HUES6 (cell line): ENCODE measurements at regions not wholly inside any gene's neighbourhood (a gene's known extent, or its start where the extent isn't known, plus 50 kb on each side); places are given as distances from the start of the nearest gene placed in this dataset.
"Not testable (repeated sequence)": the region's sequence is repeated elsewhere in the genome, so short reads cannot be mapped to it uniquely, and the experiment has no call there.

Source experiments
- H3K27ac ChIP-seq: 2 replicates; pipeline ENCODE4 v1.7.0; 2013; ENCODE audit warnings: low read depth, mild to moderate bottlenecking, low read length, inconsistent platforms
- H3K27me3 ChIP-seq: 2 replicates; pipeline ENCODE4 v1.6.1; 2013; ENCODE audit warnings: low read length; ENCODE audit not compliant: control insufficient read depth, insufficient read depth
- H3K36me3 ChIP-seq: 2 replicates; pipeline ENCODE4 v1.6.1; 2013; ENCODE audit warnings: low read length; ENCODE audit not compliant: control insufficient read depth, insufficient read depth
- H3K4me1 ChIP-seq: 2 replicates; pipeline ENCODE4 v1.6.1; 2013; ENCODE audit warnings: low read length; ENCODE audit not compliant: control insufficient read depth, insufficient read depth
- H3K4me3 ChIP-seq: 2 replicates; pipeline ENCODE4 v1.5.1; 2013; ENCODE audit warnings: low read depth, low read length
- H3K9ac ChIP-seq: one replicate; pipeline ENCODE4 v1.6.1; 2013; ENCODE audit warnings: mild to moderate bottlenecking, low read length
- H3K9me3 ChIP-seq: 2 replicates; pipeline ENCODE4 v1.6.1; 2013; ENCODE audit warnings: low read depth, low read length; ENCODE audit not compliant: control insufficient read depth, insufficient read depth

GRCh38 chr5:119299242-119299614 is 56.6 kb upstream of the TNFAIP8 start:
- not testable (repeated sequence) for H3K9me3 ChIP-seq, H3K4me3 ChIP-seq, H3K36me3 ChIP-seq, H3K27me3 ChIP-seq, H3K9ac ChIP-seq, H3K27ac ChIP-seq
- peaks cover 15% of the 10 kb centered on the region; the same call in 1 of the 2 replicates for H3K4me1 ChIP-seq

DNA sequence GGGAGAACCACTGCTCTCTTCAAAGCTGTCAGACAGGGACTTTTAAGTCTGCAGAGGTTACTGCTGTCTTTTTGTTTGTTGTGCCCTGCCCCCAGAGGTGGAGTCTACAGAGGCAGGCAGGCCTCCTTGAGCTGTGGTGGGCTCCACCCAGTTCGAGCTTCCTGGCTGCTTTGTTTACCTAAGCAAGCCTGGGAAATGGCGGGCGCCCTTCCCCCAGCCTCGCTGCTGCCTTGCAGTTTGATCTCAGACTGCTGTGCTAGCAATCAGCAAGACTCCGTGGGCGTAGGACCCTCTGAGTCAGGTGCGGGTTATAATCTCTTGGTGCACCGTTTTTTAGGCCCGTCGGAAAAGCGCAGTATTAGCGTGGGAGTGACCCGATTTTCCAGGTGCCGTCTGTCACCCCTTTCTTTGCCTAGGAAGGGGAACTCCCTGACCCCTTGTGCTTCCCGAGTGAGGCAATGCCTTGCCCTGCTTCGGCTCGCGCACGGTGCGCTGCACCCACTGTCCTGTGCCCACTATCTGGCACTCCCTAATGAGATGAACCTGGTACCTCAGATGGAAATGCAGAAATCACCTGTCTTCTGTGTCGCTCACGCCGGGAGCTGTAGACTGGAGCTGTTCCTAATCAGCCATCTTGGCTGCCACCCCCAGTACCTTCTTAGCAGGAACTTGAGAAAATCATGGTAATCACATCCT is 56.1 kb upstream of the TNFAIP8 start:
- not testable (repeated sequence) for H3K27me3 ChIP-seq, H3K36me3 ChIP-seq, H3K9me3 ChIP-seq
- H3K9ac ChIP-seq, result peak overlapping the region; percentile 84
- peak overlapping the region; percentile 66; the same call in 1 of the 2 replicates for H3K27ac ChIP-seq
- peak overlapping the region; percentile 58; the same call in 1 of the 2 replicates for H3K4me3 ChIP-seq
- peaks cover 15% of the 10 kb centered on the region; the same call in 1 of the 2 replicates for H3K4me1 ChIP-seq

GRCh38 chr5:119300311-119300670 is 55.5 kb upstream of the TNFAIP8 start:
- Histone ChIP-seq H3K4me3 (peak overlapping the region; percentile 58; the same call in 1 of the 2 replicates), H3K27me3 (no peaks in the 10 kb centered on the region), H3K4me1 (peaks cover 15% of the 10 kb centered on the region; the same call in 1 of the 2 replicates), H3K9ac (peak overlapping the region; percentile 84), H3K36me3 (no peaks in the 10 kb centered on the region), H3K27ac (peak overlapping the region; percentile 66; the same call in 1 of the 2 replicates), H3K9me3 (peaks cover 3% of the 10 kb centered on the region; the same call in 1 of the 2 replicates)

DNA sequence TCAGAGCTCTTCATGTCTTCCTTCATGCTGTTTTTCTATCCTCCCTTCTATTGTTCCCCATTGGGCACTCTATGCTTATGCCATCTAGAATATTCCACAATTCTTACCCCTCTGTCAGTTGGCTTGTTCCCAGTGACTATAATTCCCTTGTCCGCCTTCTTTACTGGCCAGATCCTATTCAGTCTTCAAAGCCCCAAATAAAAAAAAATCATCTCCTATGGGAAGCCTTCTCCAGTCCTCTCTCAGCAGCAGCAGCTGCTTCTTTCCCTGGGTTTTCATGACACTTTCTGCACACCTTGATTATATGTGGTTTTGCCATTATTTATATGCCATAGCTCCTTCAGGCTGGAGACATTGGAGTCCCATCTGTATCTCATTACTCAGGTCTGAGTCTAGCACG is 54.6 kb upstream of the TNFAIP8 start:
- Histone ChIP-seq H3K4me1 (peaks cover 15% of the 10 kb centered on the region; the same call in 1 of the 2 replicates), H3K27ac (no peak overlapping the region), H3K27me3 (no peaks in the 10 kb centered on the region), H3K4me3 (no peak overlapping the region), H3K9me3 (peaks cover 3% of the 10 kb centered on the region; the same call in 1 of the 2 replicates), H3K36me3 (no peaks in the 10 kb centered on the region), H3K9ac (no peak overlapping the region)

DNA sequence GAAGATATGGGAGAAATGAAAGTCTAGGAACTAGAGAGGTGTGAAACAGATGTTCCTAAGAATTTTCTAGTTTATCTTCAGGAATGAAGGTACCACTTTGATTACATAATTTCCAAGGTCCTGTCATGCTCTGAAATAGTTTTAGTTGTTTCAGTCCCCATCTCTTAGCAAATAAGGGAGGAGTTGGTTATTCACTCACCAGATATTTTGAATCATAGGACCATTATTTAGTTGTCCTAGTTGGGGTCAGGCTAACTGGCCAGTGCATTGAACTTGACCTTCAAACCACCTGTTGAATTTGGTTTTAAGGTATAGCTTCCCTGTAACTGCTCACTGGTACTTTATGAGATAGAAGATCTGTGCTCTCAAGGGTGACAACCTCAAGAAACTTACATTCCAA is 53.9 kb upstream of the TNFAIP8 start:
- H3K4me3 ChIP-seq, result no peak overlapping the region
- peaks cover 15% of the 10 kb centered on the region; the same call in 1 of the 2 replicates for H3K4me1 ChIP-seq
- peaks cover 3% of the 10 kb centered on the region; the same call in 1 of the 2 replicates for H3K9me3 ChIP-seq
- H3K36me3 ChIP-seq, result no peaks in the 10 kb centered on the region
- no peaks in the 10 kb centered on the region for H3K27me3 ChIP-seq
- no peak overlapping the region for H3K27ac ChIP-seq
- no peak overlapping the region for H3K9ac ChIP-seq

GRCh38 chr5:119302449-119302848 is 53.4 kb upstream of the TNFAIP8 start:
- Histone ChIP-seq H3K27me3 (no peaks in the 10 kb centered on the region), H3K9ac (no peak overlapping the region), H3K36me3 (no peaks in the 10 kb centered on the region), H3K9me3 (peaks cover 3% of the 10 kb centered on the region; the same call in 1 of the 2 replicates), H3K4me3 (no peak overlapping the region), H3K27ac (no peak overlapping the region), H3K4me1 (peaks cover 15% of the 10 kb centered on the region; the same call in 1 of the 2 replicates)

DNA sequence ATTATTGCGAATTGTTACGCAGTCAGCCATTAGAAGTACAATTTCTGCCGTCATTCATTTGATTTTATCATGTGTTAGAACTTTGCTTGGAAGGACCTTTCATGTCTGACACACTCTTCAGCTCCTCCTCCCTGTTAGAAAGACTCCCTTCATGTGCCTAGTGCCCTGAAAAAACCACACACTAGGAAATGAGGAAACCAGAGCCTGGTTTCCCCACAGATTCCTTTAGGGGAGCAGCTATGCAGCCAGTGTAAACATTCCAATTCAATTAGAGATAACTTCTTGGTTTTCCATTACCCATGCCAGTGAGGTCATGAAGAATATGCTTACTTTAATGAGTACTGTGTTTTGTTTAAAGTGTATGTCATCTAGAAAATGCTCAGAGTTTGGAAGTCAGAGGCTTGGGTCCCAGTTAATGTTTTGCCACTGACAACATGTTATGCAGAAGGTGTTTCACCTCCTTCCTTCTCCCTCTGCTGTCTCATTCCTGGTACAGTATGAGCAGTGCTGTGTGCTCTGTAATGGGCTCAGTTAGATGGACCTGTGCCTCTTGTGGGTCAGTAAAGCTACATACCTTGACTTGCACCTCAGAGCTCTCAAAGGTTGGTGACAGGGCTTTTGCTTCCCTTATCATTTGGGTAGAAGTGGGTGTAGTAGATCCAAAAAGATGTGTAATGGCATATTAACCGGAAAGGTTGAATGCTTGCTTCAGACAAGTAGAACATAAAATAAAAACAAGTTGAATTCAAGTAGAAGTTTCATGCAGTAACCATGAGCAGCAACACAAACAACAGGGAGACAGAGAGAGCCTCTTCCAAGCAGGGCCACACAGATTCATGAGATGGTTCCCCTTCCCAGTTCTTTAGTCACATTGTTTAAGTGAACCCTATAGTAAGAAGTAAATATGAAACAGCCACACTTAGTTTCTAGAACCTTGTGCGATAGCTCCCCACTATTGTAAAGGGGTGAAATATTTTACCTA is 52.6 kb upstream of the TNFAIP8 start:
- Histone ChIP-seq H3K36me3 (no peaks in the 10 kb centered on the region), H3K27ac (no peak overlapping the region), H3K9me3 (peaks cover 3% of the 10 kb centered on the region; the same call in 1 of the 2 replicates), H3K4me3 (no peak overlapping the region), H3K9ac (no peak overlapping the region), H3K4me1 (peaks cover 15% of the 10 kb centered on the region; the same call in 1 of the 2 replicates), H3K27me3 (no peaks in the 10 kb centered on the region)

GRCh38 chr5:119304439-119305211 is 51.2 kb upstream of the TNFAIP8 start:
- Histone ChIP-seq H3K27ac (no peak overlapping the region), H3K9ac (no peak overlapping the region), H3K27me3 (no peaks in the 10 kb centered on the region), H3K9me3 (peaks cover 3% of the 10 kb centered on the region; the same call in 1 of the 2 replicates), H3K4me3 (no peak overlapping the region), H3K4me1 (peaks cover 15% of the 10 kb centered on the region; the same call in 1 of the 2 replicates), H3K36me3 (no peaks in the 10 kb centered on the region)
